Endodermal cell (in vitro differentiated cells): ENCODE measurements at regions not wholly inside any gene's neighbourhood (a gene's known extent, or its start where the extent isn't known, plus 50 kb on each side); places are given as distances from the start of the nearest gene placed in this dataset.

Experiments used
- DNase-seq: peaks from one replicate; pipeline ENCODE4 v3.0.0-alpha.2; 2017
- H3K27ac ChIP-seq: 2 replicates; pipeline ENCODE4 v1.5.1; 2013; ENCODE audit warnings: mild to moderate bottlenecking, low read depth, low read length, moderate library complexity
- H3K27me3 ChIP-seq: 2 replicates; pipeline ENCODE4 v1.6.1; 2013; ENCODE audit warnings: mild to moderate bottlenecking, low read length, moderate library complexity; ENCODE audit not compliant: insufficient read depth, control insufficient read depth, poor library complexity, severe bottlenecking
- H3K36me3 ChIP-seq: 2 replicates; pipeline ENCODE4 v1.7.0; 2013; ENCODE audit warnings: mild to moderate bottlenecking, low read length, moderate library complexity; ENCODE audit not compliant: control insufficient read depth, insufficient read depth
- H3K4me1 ChIP-seq: one replicate; pipeline ENCODE4 v1.7.0; 2013; ENCODE audit warnings: low read length; ENCODE audit not compliant: control insufficient read depth, insufficient read depth
- H3K4me3 ChIP-seq: 2 replicates; pipeline ENCODE4 v1.5.1; 2013; ENCODE audit warnings: mild to moderate bottlenecking, low read length, moderate library complexity
- H3K9ac ChIP-seq: 2 replicates; pipeline ENCODE4 v1.6.1; 2013; ENCODE audit warnings: mild to moderate bottlenecking, low read length, moderate library complexity; ENCODE audit not compliant: poor library complexity, severe bottlenecking; ENCODE audit errors: extremely low read depth
- H3K9me3 ChIP-seq: 2 replicates; pipeline ENCODE4 v1.6.1; 2013; ENCODE audit warnings: mild to moderate bottlenecking, low read length, moderate library complexity; ENCODE audit not compliant: control insufficient read depth
- H3K27ac Mint-ChIP-seq: 2 replicates; pipeline ENCODE4 v1.8.0; 2020; ENCODE audit warnings: mixed read lengths
- H3K27me3 Mint-ChIP-seq: 2 replicates; pipeline ENCODE4 v1.8.0; 2021; ENCODE audit warnings: mild to moderate bottlenecking, mixed read lengths; ENCODE audit not compliant: insufficient read depth
- H3K36me3 Mint-ChIP-seq: 2 replicates; pipeline ENCODE4 v1.8.0; 2020; ENCODE audit warnings: low read depth, mixed read lengths
- H3K4me1 Mint-ChIP-seq: 2 replicates; pipeline ENCODE4 v1.8.0; 2020; ENCODE audit warnings: mixed read lengths
- H3K4me3 Mint-ChIP-seq: 2 replicates; pipeline ENCODE4 v1.8.0; 2020; ENCODE audit warnings: mild to moderate bottlenecking, moderate library complexity, mixed read lengths
- H3K9me3 Mint-ChIP-seq: 2 replicates; pipeline ENCODE4 v1.8.0; 2020; ENCODE audit warnings: mild to moderate bottlenecking, mixed read lengths
- CTCF ChIP-seq: fragments of 200-600 bp; sonication (generic); conservative IDR thresholded peaks from 2 replicates; pipeline ENCODE4 v1.5.0; 2021; ENCODE audit warnings: antibody characterized with exemption, mild to moderate bottlenecking
- WGBS, 2 experiments: methylation state at CpG; one replicate each; pipeline versions ENCODE4 v1.1.5 to v1.1.7; 2013; ENCODE audit warnings: missing lambda C conversion rate in 2 of 2, mixed read lengths in 1 of 2; ENCODE audit not compliant: insufficient coverage in 1 of 2, insufficient read length in 1 of 2; 5-methylcytosine and 5-hydroxymethylcytosine counted together

- no peaks in the 10 kb centered on the region for H3K9me3 ChIP-seq
- H3K4me1 Mint-ChIP-seq, result peaks cover 13% of the 10 kb centered on the region
- H3K27me3 ChIP-seq, result no peaks in the 10 kb centered on the region
- WGBS, 2 experiments, result 98 to 100% methylated on average over 2 to 5 of the region's 5 CpGs
- H3K27ac ChIP-seq, result no peak overlapping the region
- no peaks in the 10 kb centered on the region for H3K9me3 Mint-ChIP-seq
- H3K4me3 Mint-ChIP-seq, result no peak overlapping the region
- no peak for TF ChIP-seq CTCF
- H3K4me3 ChIP-seq, result no peak overlapping the region
- H3K4me1 ChIP-seq, result peaks cover 2% of the 10 kb centered on the region
- no peaks in the 10 kb centered on the region for H3K36me3 ChIP-seq
- DNase-seq, result no peak
- H3K36me3 Mint-ChIP-seq, result no peaks in the 10 kb centered on the region
- no peak overlapping the region for H3K27ac Mint-ChIP-seq
- no peak overlapping the region for H3K9ac ChIP-seq
- peaks cover 2% of the 10 kb centered on the region for H3K27me3 Mint-ChIP-seq
Observed at GRCh38 chr3:64457811-64458210, 230.0 kb downstream of the ADAMTS9 start.

GRCh38 chr3:64456674-64457073 is 231.1 kb downstream of the ADAMTS9 start:
- H3K27ac ChIP-seq, result peak overlapping the region; percentile 28
- no peak overlapping the region for H3K27ac Mint-ChIP-seq
- WGBS, 2 experiments, result 82% methylated on average over 2 of the region's 2 CpGs; no CpG with 5 or more reads in 1 of the 2 experiments
- no peak overlapping the region for H3K4me3 Mint-ChIP-seq
- H3K4me1 Mint-ChIP-seq, result peaks cover 6% of the 10 kb centered on the region
- H3K9ac ChIP-seq, result no peak overlapping the region
- DNase-seq, result no peak
- H3K27me3 Mint-ChIP-seq, result peaks cover 2% of the 10 kb centered on the region
- no peak overlapping the region for H3K4me3 ChIP-seq
- H3K4me1 ChIP-seq, result no peaks in the 10 kb centered on the region
- TF ChIP-seq CTCF, result no peak
- no peaks in the 10 kb centered on the region for H3K27me3 ChIP-seq
- H3K9me3 Mint-ChIP-seq, result no peaks in the 10 kb centered on the region
- H3K9me3 ChIP-seq, result no peaks in the 10 kb centered on the region
- no peaks in the 10 kb centered on the region for H3K36me3 ChIP-seq
- no peaks in the 10 kb centered on the region for H3K36me3 Mint-ChIP-seq

GRCh38 chr3:64455351-64455750 is 230.1 kb upstream of the PRICKLE2 start:
- H3K27me3 Mint-ChIP-seq, result peaks cover 2% of the 10 kb centered on the region
- H3K9me3 Mint-ChIP-seq, result no peaks in the 10 kb centered on the region
- no peak overlapping the region for H3K27ac Mint-ChIP-seq
- H3K4me1 ChIP-seq, result no peaks in the 10 kb centered on the region
- H3K36me3 ChIP-seq, result no peaks in the 10 kb centered on the region
- no peak overlapping the region for H3K27ac ChIP-seq
- H3K36me3 Mint-ChIP-seq, result no peaks in the 10 kb centered on the region
- peaks cover 6% of the 10 kb centered on the region for H3K4me1 Mint-ChIP-seq
- TF ChIP-seq CTCF, result no peak
- H3K4me3 Mint-ChIP-seq, result no peak overlapping the region
- H3K27me3 ChIP-seq, result no peaks in the 10 kb centered on the region
- DNase-seq, result no peak
- H3K9me3 ChIP-seq, result no peaks in the 10 kb centered on the region
- no peak overlapping the region for H3K9ac ChIP-seq
- H3K4me3 ChIP-seq, result no peak overlapping the region
